ENCODE measurements at regions not wholly inside any gene's neighbourhood (a gene's known extent, or its start where the extent isn't known, plus 50 kb on each side); places are given as distances from the start of the nearest gene placed in this dataset.

DNA sequence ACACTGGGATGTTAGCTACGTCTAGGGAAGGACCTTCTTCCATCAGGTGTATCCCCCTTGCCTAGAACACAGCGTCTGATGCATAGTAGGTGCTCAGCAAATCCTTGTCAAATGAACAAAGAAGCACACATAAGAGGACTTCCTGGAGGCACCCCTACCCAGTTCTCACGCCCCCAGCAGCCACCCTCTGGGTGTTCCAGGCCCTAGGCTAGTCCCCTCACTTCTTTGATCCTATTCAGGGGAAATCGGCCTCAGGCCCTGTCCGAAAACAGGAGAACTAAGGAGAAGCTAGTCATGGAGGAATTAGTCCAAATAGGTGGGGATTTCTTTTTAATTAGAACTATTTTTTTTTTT lies 84.7 kb upstream of the SIRPA start:
- Histone ChIP-seq H3K4me1 (ENCODE audit: control insufficient read depth, insufficient read depth, low read length) (no peaks in the 10 kb centered on the region), H3K9me3 (ENCODE audit: control insufficient read depth, low read length) (no peaks in the 10 kb centered on the region), H3K9ac (ENCODE audit: extremely low read depth, low read length, poor library complexity, severe bottlenecking) (no peak overlapping the region), H3K4me3 (ENCODE audit: low read length) (no peak overlapping the region), H3K36me3 (ENCODE audit: control insufficient read depth, insufficient read depth, low read length) (no peaks in the 10 kb centered on the region), H3K27ac (ENCODE audit: low read depth, low read length) (no peak overlapping the region), H3K27me3 (ENCODE audit: control insufficient read depth, insufficient read depth, low read length, poor library complexity, severe bottlenecking) (no peaks in the 10 kb centered on the region)
- Mint-ChIP-seq H3K36me3 (ENCODE audit: low read depth) (no peaks in the 10 kb centered on the region), H3K9me3 (no peaks in the 10 kb centered on the region), H3K27ac (no peak overlapping the region), H3K4me3 (no peak overlapping the region), H3K27me3 (ENCODE audit: insufficient read depth) (peaks cover 6% of the 10 kb centered on the region), H3K4me1 (peaks cover 18% of the 10 kb centered on the region)
- WGBS, 2 experiments (ENCODE audit: insufficient coverage in 1 of 2, insufficient read length in 1 of 2): 60 to 87% methylated on average over 2 to 5 of the region's 5 CpGs
- DNase-seq: peak; percentile 49
- TF ChIP-seq CTCF (conservative IDR thresholded peaks at IDR 0.05): no peak

DNA sequence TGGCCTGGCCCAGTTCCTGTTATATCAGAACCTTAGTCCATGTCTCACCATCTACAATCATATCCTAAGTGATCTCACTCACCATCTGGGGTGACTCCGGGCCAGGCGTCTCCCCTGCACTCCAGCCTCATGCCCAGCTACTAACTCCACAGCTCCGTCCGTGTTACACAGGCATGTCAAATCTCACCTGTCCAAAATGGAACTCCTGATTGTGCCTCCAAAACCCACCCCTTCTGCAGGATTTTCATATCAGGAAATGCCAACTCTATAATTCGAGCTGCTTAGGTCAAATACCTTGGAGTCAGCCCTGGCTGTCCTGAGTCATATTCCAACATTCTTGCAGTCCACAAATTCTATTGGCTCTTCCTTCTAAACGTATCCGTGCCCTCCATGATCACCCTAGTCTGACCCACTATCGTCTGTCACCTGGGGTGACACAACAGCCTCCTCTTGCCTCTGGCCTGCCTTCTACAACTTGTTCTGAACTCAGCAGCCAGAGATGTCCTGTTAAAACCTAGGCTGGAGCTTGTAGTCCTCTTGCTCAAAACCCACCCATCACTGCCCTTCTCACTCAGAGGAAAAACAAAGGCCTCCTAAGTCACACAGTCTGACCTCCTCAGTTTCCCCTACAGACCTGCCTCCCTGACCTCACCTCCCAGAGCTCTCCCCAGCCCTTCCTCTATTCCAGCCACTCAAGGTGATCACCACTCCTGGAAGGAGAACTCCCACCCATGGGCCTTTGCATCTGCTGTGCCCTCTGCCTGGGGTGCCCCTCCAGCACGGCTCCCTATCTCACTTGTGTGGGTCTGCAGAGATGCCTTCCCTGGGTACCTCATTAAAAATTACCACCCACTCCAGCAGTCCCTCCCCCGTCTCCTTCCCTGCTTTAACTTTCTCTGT lies 85.3 kb upstream of the SIRPA start:
- H3K9me3 ChIP-seq (ENCODE audit: control insufficient read depth, low read length): no peaks in the 10 kb centered on the region

GRCh38 chr20:1809131-1809572 lies 86.1 kb upstream of the SIRPA start:
- H3K9me3 ChIP-seq (ENCODE audit: control insufficient read depth, low read length): no peaks in the 10 kb centered on the region
- H3K9me3 Mint-ChIP-seq: no peaks in the 10 kb centered on the region
- H3K4me3 Mint-ChIP-seq: no peak overlapping the region
- WGBS, 2 experiments (ENCODE audit: insufficient coverage in 1 of 2, insufficient read length in 1 of 2): 44 to 58% methylated on average over 1 to 2 of the region's 2 CpGs
- H3K36me3 Mint-ChIP-seq (ENCODE audit: low read depth): no peaks in the 10 kb centered on the region
- TF ChIP-seq CTCF (conservative IDR thresholded peaks at IDR 0.05): no peak
- no peak overlapping the region for H3K4me3 ChIP-seq (ENCODE audit: low read length)
- H3K27me3 ChIP-seq (ENCODE audit: control insufficient read depth, insufficient read depth, low read length, poor library complexity, severe bottlenecking): peaks cover 8% of the 10 kb centered on the region
- no peak overlapping the region for H3K27ac Mint-ChIP-seq
- no peak for DNase-seq
- no peak overlapping the region for H3K27ac ChIP-seq (ENCODE audit: low read depth, low read length)
- H3K36me3 ChIP-seq (ENCODE audit: control insufficient read depth, insufficient read depth, low read length): no peaks in the 10 kb centered on the region
- H3K27me3 Mint-ChIP-seq (ENCODE audit: insufficient read depth): peaks cover 17% of the 10 kb centered on the region
- no peaks in the 10 kb centered on the region for H3K4me1 ChIP-seq (ENCODE audit: control insufficient read depth, insufficient read depth, low read length)
- H3K9ac ChIP-seq (ENCODE audit: extremely low read depth, low read length, poor library complexity, severe bottlenecking): no peak overlapping the region
- peaks cover 18% of the 10 kb centered on the region for H3K4me1 Mint-ChIP-seq

More for the DNA sequence above, 85.3 kb upstream of the SIRPA start:
- no peak overlapping the region for H3K9ac ChIP-seq (ENCODE audit: extremely low read depth, low read length, poor library complexity, severe bottlenecking)
- peak; percentile 37 for DNase-seq
- no peak for TF ChIP-seq CTCF (conservative IDR thresholded peaks at IDR 0.05)
- no peak overlapping the region for H3K4me3 ChIP-seq (ENCODE audit: low read length)
- Mint-ChIP-seq H3K36me3 (ENCODE audit: low read depth) (no peaks in the 10 kb centered on the region), H3K27ac (no peak overlapping the region), H3K4me3 (no peak overlapping the region), H3K4me1 (peaks cover 18% of the 10 kb centered on the region), H3K27me3 (ENCODE audit: insufficient read depth) (peaks cover 10% of the 10 kb centered on the region), H3K9me3 (no peaks in the 10 kb centered on the region)
- no peaks in the 10 kb centered on the region for H3K36me3 ChIP-seq (ENCODE audit: control insufficient read depth, insufficient read depth, low read length)
- H3K4me1 ChIP-seq (ENCODE audit: control insufficient read depth, insufficient read depth, low read length): no peaks in the 10 kb centered on the region
- no peak overlapping the region for H3K27ac ChIP-seq (ENCODE audit: low read depth, low read length)
- WGBS, 2 experiments (ENCODE audit: insufficient coverage in 1 of 2, insufficient read length in 1 of 2): 89 to 97% methylated on average over 9 to 10 of the region's 10 CpGs
- peaks cover under 1% of the 10 kb centered on the region for H3K27me3 ChIP-seq (ENCODE audit: control insufficient read depth, insufficient read depth, low read length, poor library complexity, severe bottlenecking)
